ENCODE measurements at regions not wholly inside any gene's neighbourhood (a gene's known extent, or its start where the extent isn't known, plus 50 kb on each side); places are given as distances from the start of the nearest gene placed in this dataset.

DNA sequence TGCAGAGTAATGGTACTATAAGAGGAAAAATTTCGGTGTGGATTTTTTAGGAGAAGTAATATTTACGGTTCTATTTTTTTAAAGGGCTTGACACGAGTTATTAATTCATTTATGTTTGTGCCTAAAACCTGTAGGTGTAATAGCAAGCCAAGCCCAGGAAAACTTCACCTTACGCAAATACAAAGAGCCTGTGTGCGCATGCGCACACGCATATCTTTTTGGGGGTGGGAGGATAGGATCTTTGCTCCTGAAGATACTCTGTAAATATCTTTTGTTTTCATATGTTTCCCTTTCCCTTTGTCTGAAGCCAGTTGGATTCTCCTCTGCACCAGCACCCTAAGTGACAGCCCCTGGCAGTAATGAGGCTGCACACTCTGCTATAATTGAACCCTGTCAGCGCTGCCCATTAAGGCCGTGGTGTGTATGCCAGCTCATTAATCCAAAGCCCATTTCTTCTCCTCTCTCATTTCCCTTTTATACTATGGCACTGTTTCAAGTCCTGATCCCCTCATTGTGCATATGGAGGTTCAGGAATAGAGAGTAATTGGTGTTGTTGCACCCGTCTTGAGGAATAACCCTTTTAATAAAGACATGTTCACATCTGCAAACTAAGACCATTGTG lies 327.2 kb upstream of the E2F7 start:
- intact Hi-C loops (cut with micrococcal nuclease), result no loop called here
- ChIA-PET POLR2A (ENCODE audit: unreplicated experiment) (no interaction called here), CTCF (interaction anchor here (0.8 kb wide), 1 partner anchor 1002 kb away, joined by 3 read pairs; no protein-coding TSS in a partner anchor)
- Histone ChIP-seq H3K27ac (ENCODE audit: insufficient read depth, low read length) (no peak overlapping the region), H3K18ac (ENCODE audit: low read depth, low read length) (no peak overlapping the region), H3K9me1 (ENCODE audit: insufficient read depth, low read length) (no peaks in the 10 kb centered on the region), H3K36me3 (ENCODE audit: control insufficient read depth, insufficient read depth, low read length) (no peaks in the 10 kb centered on the region), H3K56ac (ENCODE audit: extremely low read depth, insufficient read depth, low read length) (no peak overlapping the region), H3K4ac (ENCODE audit: low read depth, low read length) (no peak overlapping the region), H3K4me3 (ENCODE audit: insufficient read depth, low read depth, low read length) (no peak overlapping the region), H3K4me2 (ENCODE audit: low read depth, low read length) (no peak overlapping the region), H4K91ac (ENCODE audit: insufficient read depth, low read depth, low read length) (no peak overlapping the region), H2BK120ac (ENCODE audit: low read depth, low read length) (no peak overlapping the region), H3K23ac (ENCODE audit: low read depth, low read length) (no peak overlapping the region), H4K20me1 (ENCODE audit: insufficient read depth, low read length) (no peaks in the 10 kb centered on the region), H3K14ac (replicated peaks; ENCODE audit: low read depth, low read length) (no peak overlapping the region), H2AK9ac (replicated peaks; ENCODE audit: low read depth, low read length, poor library complexity) (no peak overlapping the region), H4K8ac (ENCODE audit: low read depth in 2 of 2, low read length in 2 of 2) (no peak overlapping the region), H2BK5ac (ENCODE audit: low read depth, low read length, poor library complexity, severe bottlenecking) (no peak overlapping the region), H2AK5ac (ENCODE audit: low read depth, low read length) (no peak overlapping the region), H4K5ac (ENCODE audit: low read depth, low read length) (no peak overlapping the region), H3K9ac (ENCODE audit: low read depth, low read length) (no peak overlapping the region), H2BK15ac (ENCODE audit: low read depth, low read length) (no peak overlapping the region), H3K79me1 (ENCODE audit: low read depth in 1 of 2, low read length in 2 of 2) (no peaks in the 10 kb centered on the region), H2BK20ac (ENCODE audit: low read depth, low read length) (no peak overlapping the region), H3K27me3 (ENCODE audit: control insufficient read depth, insufficient read depth, low read length) (no peaks in the 10 kb centered on the region; the same call in 1 of the 2 replicates), H2AFZ (replicated peaks; ENCODE audit: low read length, poor library complexity) (no peak overlapping the region), H3K4me1 (ENCODE audit: control insufficient read depth, insufficient read depth, low read length) (no peaks in the 10 kb centered on the region), H3K9me3 (ENCODE audit: control insufficient read depth, insufficient read depth, low read length) (no peaks in the 10 kb centered on the region)
- no TSS peak for BruUV-seq (replicated peaks)
- dilution Hi-C loops (cut with HindIII; ENCODE audit: low sequenced_read_pairs, unreplicated experiment), result no loop called here
- 80 to 100% methylated on average over 1 to 3 of the region's 10 CpGs for WGBS, 2 experiments (ENCODE audit: extremely low coverage in 2 of 2, insufficient read length in 1 of 2)
- DNase-seq, result no peak
- no peak for ATAC-seq (ENCODE audit: low read depth)
- TF ChIP-seq RAD21 (IDR thresholded peaks at IDR 0.05; ENCODE audit: low read length) (no peak), NFE2L2 (IDR thresholded peaks at IDR 0.05; ENCODE audit: low read depth, low read length) (no peak), FOS (IDR thresholded peaks at IDR 0.05; ENCODE audit: low read depth, low read length) (no peak), POLR2A (IDR thresholded peaks at IDR 0.05; ENCODE audit: low read depth, low read length) (no peak), RCOR1 (IDR thresholded peaks at IDR 0.05; ENCODE audit: insufficient replicate concordance, low read length) (no peak), CEBPB (IDR thresholded peaks at IDR 0.05; ENCODE audit: low read depth, low read length) (no peak), MXI1 (IDR thresholded peaks at IDR 0.05; ENCODE audit: borderline replicate concordance, low read depth, low read length) (no peak), MAFK (IDR thresholded peaks at IDR 0.05; ENCODE audit: low read depth, low read length) (no peak), CTCF (conservative IDR thresholded peaks at IDR 0.05; ENCODE audit: low read depth, low read length) (no peak)
- TF ChIP-seq, protein P1, sequence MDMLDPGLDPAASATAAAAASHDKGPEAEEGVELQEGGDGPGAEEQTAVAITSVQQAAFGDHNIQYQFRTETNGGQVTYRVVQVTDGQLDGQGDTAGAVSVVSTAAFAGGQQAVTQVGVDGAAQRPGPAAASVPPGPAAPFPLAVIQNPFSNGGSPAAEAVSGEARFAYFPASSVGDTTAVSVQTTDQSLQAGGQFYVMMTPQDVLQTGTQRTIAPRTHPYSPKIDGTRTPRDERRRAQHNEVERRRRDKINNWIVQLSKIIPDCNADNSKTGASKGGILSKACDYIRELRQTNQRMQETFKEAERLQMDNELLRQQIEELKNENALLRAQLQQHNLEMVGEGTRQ (IDR thresholded peaks at IDR 0.05; ENCODE audit: low read depth, low read length), result no peak
- in situ Hi-C loops (cut with MboI; ENCODE audit: low sequenced_read_pairs), result no loop called here

Data from IMR-90 (cell line).